Gastrocnemius medialis (tissue), 4 donors: ENCODE measurements at regions not wholly inside any gene's neighbourhood (a gene's known extent, or its start where the extent isn't known, plus 50 kb on each side); places are given as distances from the start of the nearest gene placed in this dataset.

Source experiments
- POLR2A ChIP-seq, 2 donors: fragments of 450-650 bp; IDR thresholded peaks; one replicate each; pipeline ENCODE4 v1.6.1; 2017; ENCODE audit warnings: antibody characterized with exemption in 2 of 2, mild to moderate bottlenecking in 2 of 2, moderate library complexity in 2 of 2
- TF ChIP-seq, protein P1 (sequence below), 5 experiments: fragments of 450-650 bp in 3 of 5; fragments of 200-600 bp in 2 of 5; sonication (generic) in 2 of 5; IDR thresholded peaks in 4 of 5; conservative IDR thresholded peaks in 1 of 5; 1 replicate in 4 of 5; 2 replicates in 1 of 5; pipeline ENCODE4 v1.5.1; 2016 to 2019; ENCODE audit warnings: antibody characterized with exemption in 5 of 5, mild to moderate bottlenecking in 3 of 5, moderate library complexity in 3 of 5

DNA sequence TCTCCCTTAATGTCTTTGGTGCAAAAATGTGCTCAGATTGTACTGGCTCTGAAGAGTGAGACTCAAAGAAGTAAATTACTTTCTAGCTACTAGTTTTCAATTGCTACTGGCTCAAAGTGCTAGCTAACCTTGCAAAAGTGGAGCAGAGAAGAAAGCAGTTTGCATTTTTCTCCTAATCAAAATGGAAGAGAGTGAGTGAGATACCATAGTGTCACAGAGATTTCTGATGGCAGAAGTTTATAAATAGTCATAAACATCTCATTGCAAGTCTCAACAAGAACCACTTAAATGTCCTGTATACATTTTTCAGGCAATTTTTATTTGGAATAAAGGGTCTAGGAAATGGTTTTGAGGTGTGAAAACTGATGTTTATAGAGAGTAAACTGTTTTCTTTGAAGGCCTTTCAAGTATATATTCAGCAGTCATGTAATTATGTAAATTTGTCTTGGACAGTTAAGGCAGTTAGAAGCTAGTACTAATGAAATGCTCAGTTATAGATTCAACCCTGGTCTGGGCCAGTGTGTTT lies 237.7 kb upstream of the GOLIM4 start:
- TF ChIP-seq, protein P1, sequence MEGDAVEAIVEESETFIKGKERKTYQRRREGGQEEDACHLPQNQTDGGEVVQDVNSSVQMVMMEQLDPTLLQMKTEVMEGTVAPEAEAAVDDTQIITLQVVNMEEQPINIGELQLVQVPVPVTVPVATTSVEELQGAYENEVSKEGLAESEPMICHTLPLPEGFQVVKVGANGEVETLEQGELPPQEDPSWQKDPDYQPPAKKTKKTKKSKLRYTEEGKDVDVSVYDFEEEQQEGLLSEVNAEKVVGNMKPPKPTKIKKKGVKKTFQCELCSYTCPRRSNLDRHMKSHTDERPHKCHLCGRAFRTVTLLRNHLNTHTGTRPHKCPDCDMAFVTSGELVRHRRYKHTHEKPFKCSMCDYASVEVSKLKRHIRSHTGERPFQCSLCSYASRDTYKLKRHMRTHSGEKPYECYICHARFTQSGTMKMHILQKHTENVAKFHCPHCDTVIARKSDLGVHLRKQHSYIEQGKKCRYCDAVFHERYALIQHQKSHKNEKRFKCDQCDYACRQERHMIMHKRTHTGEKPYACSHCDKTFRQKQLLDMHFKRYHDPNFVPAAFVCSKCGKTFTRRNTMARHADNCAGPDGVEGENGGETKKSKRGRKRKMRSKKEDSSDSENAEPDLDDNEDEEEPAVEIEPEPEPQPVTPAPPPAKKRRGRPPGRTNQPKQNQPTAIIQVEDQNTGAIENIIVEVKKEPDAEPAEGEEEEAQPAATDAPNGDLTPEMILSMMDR (IDR thresholded peaks at IDR 0.05 in 4 of 5, conservative IDR thresholded peaks at IDR 0.05 in 1 of 5), result no peak
- TF ChIP-seq POLR2A (IDR thresholded peaks at IDR 0.05), result no peak
